ENCODE measurements at regions not wholly inside any gene's neighbourhood (a gene's known extent, or its start where the extent isn't known, plus 50 kb on each side); places are given as distances from the start of the nearest gene placed in this dataset.

- H3K36me3 Mint-ChIP-seq (ENCODE audit: insufficient read depth, unreplicated experiment), result peaks cover 6% of the 10 kb centered on the region
- POLR2A ChIA-PET, result no interaction called here
- no peak for TF ChIP-seq CTCF (IDR thresholded peaks at IDR 0.05; ENCODE audit: unreplicated experiment)
- no peak for DNase-seq (ENCODE audit: unreplicated experiment)
- H3K4me3 Mint-ChIP-seq (ENCODE audit: unreplicated experiment), result no peak overlapping the region
- no peaks in the 10 kb centered on the region for H3K9me3 Mint-ChIP-seq (ENCODE audit: unreplicated experiment)
- intact Hi-C loops (cut with micrococcal nuclease), result no loop called here
- no peaks in the 10 kb centered on the region for H3K27me3 Mint-ChIP-seq (ENCODE audit: insufficient read depth, unreplicated experiment)
- no TSS peak for BruUV-seq (replicated peaks)
- peaks cover 19% of the 10 kb centered on the region for H3K4me1 Mint-ChIP-seq (ENCODE audit: insufficient read depth, unreplicated experiment)
- H3K27ac Mint-ChIP-seq (ENCODE audit: low read depth, unreplicated experiment), result no peak overlapping the region
- CTCF ChIA-PET, result no interaction called here
Observed at GRCh38 chr6:163741342-163741741, 326.8 kb downstream of the QKI start.

- Mint-ChIP-seq H3K4me1 (ENCODE audit: insufficient read depth, unreplicated experiment) (peaks cover 7% of the 10 kb centered on the region), H3K36me3 (ENCODE audit: insufficient read depth, unreplicated experiment) (peaks cover 6% of the 10 kb centered on the region), H3K27me3 (ENCODE audit: insufficient read depth, unreplicated experiment) (no peaks in the 10 kb centered on the region), H3K27ac (ENCODE audit: low read depth, unreplicated experiment) (no peak overlapping the region), H3K4me3 (ENCODE audit: unreplicated experiment) (no peak overlapping the region), H3K9me3 (ENCODE audit: unreplicated experiment) (no peaks in the 10 kb centered on the region)
- no peak for DNase-seq (ENCODE audit: unreplicated experiment)
- TF ChIP-seq CTCF (IDR thresholded peaks at IDR 0.05; ENCODE audit: unreplicated experiment), result no peak
- ChIA-PET CTCF (no interaction called here), POLR2A (no interaction called here)
- no TSS peak for BruUV-seq (replicated peaks)
- intact Hi-C loops (cut with micrococcal nuclease), result no loop called here
Observed at GRCh38 chr6:163739966-163740365, 325.4 kb downstream of the QKI start.

- H3K36me3 Mint-ChIP-seq (ENCODE audit: insufficient read depth, unreplicated experiment), result peaks cover 6% of the 10 kb centered on the region
- CTCF ChIA-PET, result no interaction called here
Observed at GRCh38 chr6:163739408-163739725, 324.8 kb downstream of the QKI start.

GRCh38 chr6:163738725-163739407 lies 324.3 kb downstream of the QKI start:
- H3K4me3 Mint-ChIP-seq (ENCODE audit: unreplicated experiment), result no peak overlapping the region
- intact Hi-C loops (cut with micrococcal nuclease), result no loop called here
- BruUV-seq (replicated peaks), result no TSS peak
- H3K27me3 Mint-ChIP-seq (ENCODE audit: insufficient read depth, unreplicated experiment), result no peaks in the 10 kb centered on the region
- peaks cover 7% of the 10 kb centered on the region for H3K4me1 Mint-ChIP-seq (ENCODE audit: insufficient read depth, unreplicated experiment)
- no peak overlapping the region for H3K27ac Mint-ChIP-seq (ENCODE audit: low read depth, unreplicated experiment)
- peaks cover 6% of the 10 kb centered on the region for H3K36me3 Mint-ChIP-seq (ENCODE audit: insufficient read depth, unreplicated experiment)
- TF ChIP-seq CTCF (IDR thresholded peaks at IDR 0.05; ENCODE audit: unreplicated experiment), result no peak
- POLR2A ChIA-PET, result interaction anchor here (0.7 kb wide), 1 partner anchor 35 kb away, joined by 4 read pairs; no protein-coding TSS in a partner anchor
- H3K9me3 Mint-ChIP-seq (ENCODE audit: unreplicated experiment), result no peaks in the 10 kb centered on the region
- CTCF ChIA-PET, result no interaction called here
- DNase-seq (ENCODE audit: unreplicated experiment), result no peak

More at GRCh38 chr6:163739408-163739725, 324.8 kb downstream of the QKI start:
- Mint-ChIP-seq H3K4me3 (ENCODE audit: unreplicated experiment) (no peak overlapping the region), H3K27ac (ENCODE audit: low read depth, unreplicated experiment) (no peak overlapping the region), H3K27me3 (ENCODE audit: insufficient read depth, unreplicated experiment) (no peaks in the 10 kb centered on the region), H3K9me3 (ENCODE audit: unreplicated experiment) (no peaks in the 10 kb centered on the region), H3K4me1 (ENCODE audit: insufficient read depth, unreplicated experiment) (peaks cover 7% of the 10 kb centered on the region)
- intact Hi-C loops (cut with micrococcal nuclease), result no loop called here
- POLR2A ChIA-PET, result no interaction called here
- no TSS peak for BruUV-seq (replicated peaks)
- TF ChIP-seq CTCF (IDR thresholded peaks at IDR 0.05; ENCODE audit: unreplicated experiment), result no peak
- no peak for DNase-seq (ENCODE audit: unreplicated experiment)
